ENCODE measurements at regions not wholly inside any gene's neighbourhood (a gene's known extent, or its start where the extent isn't known, plus 50 kb on each side); places are given as distances from the start of the nearest gene placed in this dataset.
"Not testable (repeated sequence)": the region's sequence is repeated elsewhere in the genome, so short reads cannot be mapped to it uniquely, and the experiment has no call there.

DNA sequence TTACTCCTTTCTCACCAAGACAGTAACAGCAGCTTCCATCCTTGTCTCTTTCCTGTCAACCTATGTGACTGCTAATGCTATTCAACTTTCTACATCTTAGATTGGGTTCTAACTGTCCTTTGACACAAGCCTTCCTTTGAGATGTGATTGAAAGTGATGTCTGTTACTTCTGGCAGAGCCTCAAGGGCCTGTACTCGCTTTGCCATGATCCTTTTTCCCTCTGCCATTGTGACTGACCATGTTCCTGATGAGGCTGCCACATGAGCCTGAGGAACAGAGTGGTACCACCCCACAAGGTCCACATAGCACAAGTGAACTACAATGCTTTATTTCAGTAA, 138.8 kb upstream of the RAB4A start:
- no peak for DNase-seq (ENCODE audit: low read depth in 2 of 2)

DNA sequence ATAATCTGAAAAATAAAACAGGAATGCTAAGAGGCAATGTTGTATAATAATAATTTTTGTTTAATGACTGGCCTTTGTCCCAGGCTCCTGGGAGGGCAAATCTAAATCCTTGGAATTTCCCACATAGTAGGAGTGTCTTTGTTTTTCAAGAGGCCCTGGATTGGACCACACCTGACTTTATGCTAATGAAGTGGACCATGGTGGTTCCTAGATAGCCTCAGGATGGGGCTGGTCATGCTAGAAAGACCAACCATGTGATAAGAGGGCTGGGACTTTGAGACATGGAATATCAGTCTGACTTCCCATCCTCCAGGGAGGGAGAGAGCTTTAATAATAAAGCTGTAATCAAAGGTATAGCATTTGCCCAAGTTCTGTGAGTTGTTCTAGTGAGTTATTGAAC, 138.2 kb upstream of the RAB4A start:
- no peak for DNase-seq (ENCODE audit: low read depth in 2 of 2)

DNA sequence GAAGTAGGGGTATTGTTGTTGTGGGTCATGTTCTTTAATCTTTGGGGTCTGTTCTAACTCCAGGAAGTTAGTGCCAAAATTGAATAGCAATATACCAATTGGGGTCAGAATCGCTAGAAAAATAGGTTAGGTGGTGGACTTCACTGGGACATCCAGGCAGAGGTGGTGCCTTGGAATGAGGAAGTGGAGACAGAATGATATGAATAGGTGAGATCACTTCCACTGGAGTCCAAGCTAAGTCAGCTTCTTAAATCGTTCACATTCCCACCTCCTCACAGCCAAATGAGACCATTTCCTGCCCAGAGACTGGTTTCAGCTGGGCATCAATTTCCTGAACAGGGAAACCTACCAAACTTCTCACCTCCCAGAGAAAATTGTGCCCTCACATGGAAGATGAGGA, 137.8 kb upstream of the RAB4A start:
- no peak for DNase-seq (ENCODE audit: low read depth in 2 of 2)

DNA sequence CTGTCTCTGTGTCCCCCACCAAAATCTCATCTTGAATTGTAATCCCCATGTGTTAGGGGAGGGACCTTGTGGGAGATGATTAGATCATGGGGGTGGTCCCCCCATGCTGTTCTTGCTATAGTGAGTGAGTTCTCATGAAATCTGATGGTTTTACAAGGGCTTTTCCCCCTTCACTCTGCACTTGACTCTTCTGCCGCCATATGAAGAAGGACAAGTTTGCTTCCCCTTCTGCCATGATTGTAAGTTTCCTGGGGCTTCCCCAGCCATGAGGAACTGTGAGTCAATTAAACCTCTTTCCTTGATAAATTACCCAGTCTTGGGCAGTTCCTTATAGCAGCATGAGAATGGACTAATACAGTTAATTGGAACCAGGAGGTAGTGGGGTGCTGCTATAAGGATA, 137.1 kb upstream of the RAB4A start:
- no peak for DNase-seq (ENCODE audit: low read depth in 2 of 2)

DNA sequence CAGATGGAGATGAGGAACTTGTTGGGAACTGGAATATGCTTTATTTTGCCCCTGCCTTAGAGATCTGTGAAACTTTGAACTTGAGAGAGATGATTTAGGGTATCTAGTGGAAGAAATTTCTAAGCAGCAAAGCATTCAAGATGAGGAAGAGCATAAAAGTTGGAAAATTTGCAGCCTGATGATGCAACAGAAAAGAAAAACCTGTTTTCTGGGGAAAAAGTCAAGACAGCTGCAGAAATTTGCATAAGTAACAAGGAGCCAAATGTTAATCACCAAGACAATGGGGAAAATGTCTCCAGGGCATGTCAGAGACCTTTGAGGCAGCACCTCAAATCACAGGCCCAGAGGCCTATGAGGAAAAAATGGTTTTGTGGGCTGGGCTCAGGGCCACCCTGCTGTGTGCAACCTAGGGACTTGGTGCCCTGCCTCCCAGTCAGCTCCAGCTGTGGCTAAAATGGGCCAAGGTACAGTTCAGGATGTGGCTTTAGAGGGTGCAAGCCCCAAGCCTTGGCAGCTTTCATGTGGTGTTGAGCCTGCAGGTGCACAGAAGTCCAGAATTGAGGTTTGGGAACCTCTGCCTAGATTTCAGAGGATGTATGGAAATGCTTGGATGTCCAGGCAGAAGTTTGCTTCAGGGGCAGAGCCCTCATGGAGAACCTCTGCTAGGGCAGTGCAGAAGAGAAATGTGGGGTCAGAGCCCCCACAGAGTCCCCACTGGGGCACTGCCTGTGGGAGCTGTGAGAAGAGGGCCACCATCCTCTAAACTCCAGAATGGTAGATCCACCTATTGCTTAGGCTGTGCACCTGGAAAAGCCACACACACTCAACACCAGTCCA, 136.3 kb upstream of the RAB4A start:
- not testable (repeated sequence) for DNase-seq (ENCODE audit: low read depth in 2 of 2)

DNA sequence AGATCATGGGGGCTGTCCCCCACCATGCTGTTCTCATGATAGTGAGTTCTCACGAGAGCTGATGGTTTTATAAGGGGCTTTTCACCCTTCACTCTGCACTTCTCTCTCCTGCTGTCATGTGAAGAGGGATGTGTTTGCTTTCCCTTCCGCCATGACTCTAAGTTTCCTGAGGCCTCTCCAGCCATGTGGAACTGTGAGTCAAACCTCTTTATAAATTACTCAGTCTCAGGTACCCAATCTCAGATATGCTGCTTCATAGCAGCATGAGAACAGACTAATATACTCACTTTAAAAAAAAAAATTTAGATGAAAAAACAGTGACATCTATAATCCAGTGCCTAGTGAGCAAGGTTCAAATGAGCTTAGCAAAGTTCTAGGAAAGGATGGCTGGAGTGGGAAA, 135.1 kb upstream of the RAB4A start:
- DNase-seq (ENCODE audit: low read depth in 2 of 2), result no peak

DNA sequence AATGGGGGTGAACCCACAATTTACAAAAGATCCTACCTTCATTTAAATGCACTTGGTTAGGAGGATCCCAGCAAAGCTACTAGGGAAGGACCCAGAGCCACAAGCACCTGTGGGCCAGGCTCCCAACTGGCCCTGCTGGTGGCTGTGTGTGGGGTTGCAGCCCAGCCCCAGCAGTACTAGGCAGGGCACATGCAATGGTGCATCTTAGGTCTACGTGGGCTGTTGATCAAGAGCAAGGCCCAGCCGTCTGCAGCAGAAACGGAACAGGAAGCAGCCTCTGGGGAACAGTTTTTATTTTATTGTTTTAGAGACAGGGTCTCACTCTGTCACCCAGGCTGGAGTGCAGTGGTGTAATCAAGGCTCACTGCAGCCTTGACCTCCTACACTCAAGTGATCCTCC, 134.1 kb upstream of the RAB4A start:
- DNase-seq (ENCODE audit: low read depth in 2 of 2), result no peak

DNA sequence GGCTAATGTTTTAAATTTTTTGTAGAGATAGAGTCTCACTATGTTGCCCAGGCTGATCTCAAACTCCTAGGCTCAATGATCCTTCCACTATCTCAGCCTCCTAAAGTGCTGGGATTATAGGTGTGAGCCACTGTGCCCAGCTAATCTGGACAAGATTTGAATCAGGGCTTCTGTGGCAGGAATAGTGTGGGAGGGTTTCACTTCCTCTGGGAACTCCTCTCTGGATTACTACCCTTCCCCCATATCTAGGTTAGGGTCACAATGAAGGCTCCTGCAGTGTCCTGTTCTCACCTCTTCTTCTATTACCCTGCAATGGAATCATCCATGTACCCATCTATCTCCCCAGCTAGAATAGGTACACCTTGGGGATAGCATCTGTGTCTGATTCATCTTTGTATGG, 133.6 kb upstream of the RAB4A start:
- DNase-seq (ENCODE audit: low read depth in 2 of 2), result no peak

DNA sequence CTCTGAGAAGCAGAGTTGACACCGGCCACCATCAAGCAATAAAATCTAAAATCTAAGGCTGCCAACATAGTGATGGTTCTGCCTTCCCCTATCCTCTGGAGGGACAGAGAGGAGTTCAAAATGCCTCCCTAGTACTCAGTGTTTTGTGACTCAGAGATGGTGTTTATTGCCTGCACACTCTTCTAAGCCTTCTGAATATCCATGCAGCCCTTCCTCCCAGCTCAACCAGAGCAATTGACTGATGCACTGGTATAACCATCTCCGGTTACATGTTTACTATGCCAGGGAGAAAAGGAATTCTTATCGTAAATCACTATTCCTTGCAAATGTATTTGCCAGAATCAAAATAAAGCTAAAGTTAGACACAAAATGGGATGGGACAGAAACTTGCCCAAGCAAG, 132.9 kb upstream of the RAB4A start:
- DNase-seq (ENCODE audit: low read depth in 2 of 2), result no peak

DNA sequence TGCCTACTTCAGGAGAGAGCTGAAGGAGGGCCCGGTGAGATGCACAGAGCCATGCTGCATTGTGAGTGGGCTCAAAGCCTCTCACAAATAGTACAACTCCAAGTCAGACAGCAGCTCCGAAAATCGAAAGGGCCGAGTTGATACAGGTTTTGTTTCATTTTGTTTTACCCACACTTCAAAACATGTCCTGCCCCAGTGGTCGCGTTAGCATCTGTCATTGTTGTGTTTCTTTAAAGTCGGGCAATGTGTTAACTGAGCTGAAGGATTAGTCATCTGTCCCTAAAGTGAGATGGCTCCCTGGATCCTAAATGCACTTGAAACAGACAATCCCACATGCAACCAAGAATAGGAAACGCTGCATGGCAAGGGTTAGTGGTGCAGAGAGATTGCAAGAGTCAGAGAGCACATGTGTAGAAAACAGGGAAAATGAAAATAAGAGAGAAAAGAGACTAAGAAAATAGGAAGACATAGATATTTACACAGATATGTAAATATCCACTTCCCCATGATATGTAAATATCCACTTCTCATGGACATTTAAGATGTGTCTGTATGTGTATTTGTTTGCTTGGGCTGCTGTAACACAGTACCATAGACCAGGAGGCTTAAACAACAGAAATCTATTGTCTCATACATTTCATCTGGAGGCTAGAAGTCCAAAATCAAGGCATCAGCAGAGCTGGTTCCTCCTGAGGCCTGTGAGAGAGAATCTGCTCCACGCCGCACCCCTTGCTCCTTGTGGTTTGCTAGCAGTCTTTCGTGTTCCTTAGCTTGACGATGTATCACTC, 131.4 kb upstream of the RAB4A start:
- DNase-seq (ENCODE audit: low read depth in 2 of 2), result no peak

DNA sequence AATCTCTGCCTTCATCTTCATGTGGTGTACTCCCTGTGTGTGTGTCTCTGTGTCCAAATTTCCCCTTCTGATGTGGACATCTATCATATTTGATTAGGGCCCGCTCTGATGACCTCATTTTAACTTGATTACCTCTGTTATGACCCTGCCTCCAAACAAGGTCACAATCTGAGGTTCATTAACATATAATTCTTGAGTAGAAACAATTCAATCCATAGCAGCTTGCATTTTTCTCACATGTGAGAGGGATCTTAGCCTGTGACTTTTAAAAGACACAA, 130.9 kb upstream of the RAB4A start:
- DNase-seq (ENCODE audit: low read depth in 2 of 2), result no peak

DNA sequence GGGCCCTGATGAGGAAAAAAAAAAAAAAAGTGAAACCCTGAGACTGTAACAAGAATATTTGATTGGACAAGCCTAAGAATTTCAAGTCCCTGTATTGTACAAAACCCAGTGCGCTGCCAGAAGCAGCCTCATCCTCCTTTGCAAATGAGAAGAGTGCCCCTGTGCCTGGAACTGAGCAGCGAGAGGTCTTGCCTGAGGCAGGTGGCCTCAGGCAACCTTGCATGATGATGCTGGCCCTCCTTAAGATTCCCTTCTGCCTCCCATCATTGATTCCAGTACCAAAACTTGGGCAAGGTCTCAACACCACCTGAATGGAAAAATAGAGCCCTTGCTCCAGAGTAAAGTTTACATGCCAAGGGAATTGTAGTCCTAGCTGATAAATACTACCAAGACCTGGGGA, 129.6 kb upstream of the RAB4A start:
- no peak for DNase-seq (ENCODE audit: low read depth in 2 of 2)

DNA sequence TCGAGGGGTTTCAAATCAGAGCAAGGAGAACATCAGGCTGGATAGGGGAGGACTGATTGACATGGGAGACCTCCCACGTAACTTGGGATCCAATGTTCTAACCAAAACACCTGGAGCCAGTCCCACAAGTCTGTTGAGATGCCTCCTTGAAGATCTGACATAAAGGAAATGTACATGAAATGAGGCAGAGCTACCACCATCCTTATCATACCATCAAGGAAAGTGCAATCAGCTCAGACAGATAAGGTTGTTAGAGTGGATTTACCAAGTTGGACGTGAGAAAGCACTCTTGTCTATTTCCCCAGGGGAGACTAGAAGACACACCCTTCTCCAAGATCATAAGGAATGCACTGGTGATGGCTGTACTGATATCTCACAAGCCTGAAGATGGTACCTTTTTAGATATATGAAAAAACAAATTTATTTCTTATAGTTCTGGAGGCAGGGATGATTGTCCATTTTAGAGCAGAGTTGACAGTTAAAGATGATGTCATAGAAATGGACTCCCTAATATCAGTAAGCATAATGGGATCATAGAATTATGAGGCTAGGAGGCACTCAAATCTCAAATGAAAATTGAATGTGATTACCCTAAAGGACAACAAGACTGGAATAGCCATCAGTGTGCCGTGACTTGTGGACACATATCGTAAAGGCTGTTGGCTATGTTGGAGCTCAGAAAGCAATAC, 129.1 kb upstream of the RAB4A start:
- DNase-seq (ENCODE audit: low read depth in 2 of 2), result no peak

DNA sequence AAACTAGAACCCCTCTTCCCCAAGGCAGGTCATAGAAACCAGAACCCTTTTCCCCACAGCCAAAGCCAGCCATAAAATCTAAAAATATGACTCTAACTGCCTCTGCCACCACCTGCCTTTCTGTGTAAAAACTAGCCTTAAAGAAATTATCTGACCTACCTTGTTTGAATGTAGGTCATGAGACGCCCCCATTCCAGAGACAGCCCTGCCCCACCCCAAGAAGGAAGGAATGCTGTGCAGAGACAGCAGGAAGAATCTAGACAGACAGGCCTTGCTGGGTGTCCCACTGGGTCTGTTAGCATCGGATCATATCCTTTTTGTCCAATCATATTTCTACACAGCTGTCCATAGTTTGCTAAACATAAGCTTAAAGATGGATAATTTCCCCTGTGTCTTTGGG, 128.4 kb upstream of the RAB4A start:
- DNase-seq (ENCODE audit: low read depth in 2 of 2), result no peak

DNA sequence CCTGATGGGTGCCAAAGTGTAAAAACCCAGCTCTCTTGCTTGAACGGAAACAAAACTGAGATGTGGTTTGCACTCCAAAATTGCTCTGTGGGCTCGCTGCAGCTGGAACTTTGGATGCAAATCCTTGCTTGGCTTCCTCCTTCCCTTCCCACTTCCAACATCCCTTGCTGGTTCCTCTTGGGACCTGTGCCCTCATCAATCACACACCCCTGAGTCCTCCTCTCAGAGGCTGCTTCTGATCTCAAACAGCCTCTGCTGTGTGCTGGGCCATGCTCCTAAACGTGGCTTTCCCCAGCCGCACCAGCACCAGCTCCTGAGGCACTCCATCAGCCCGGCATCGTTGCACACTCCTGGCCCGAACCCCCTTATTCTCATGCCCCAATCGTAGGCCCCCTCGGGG, 124.3 kb upstream of the RAB4A start:
- DNase-seq (ENCODE audit: low read depth in 2 of 2), result no peak

DNA sequence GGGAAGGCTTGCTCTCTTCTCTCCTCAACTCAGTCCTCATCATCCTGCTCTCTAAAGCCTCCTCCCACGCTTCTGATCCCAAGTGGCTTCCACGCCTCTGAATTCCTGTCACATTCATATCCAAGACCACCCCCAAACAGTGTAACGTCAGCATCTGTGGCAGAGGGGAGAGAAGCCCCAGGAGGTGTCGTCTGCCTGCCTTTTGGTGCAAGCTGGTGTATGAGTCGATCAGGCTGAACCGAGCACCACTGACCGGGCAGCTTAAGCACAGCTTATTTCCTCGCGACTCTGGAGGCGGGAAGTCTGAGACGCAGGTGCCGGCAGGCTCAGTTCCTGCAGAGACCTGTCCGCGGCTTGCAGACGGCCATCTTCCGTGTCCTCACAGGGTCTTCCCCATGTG, 123.8 kb upstream of the RAB4A start:
- no peak for DNase-seq (ENCODE audit: low read depth in 2 of 2)

DNA sequence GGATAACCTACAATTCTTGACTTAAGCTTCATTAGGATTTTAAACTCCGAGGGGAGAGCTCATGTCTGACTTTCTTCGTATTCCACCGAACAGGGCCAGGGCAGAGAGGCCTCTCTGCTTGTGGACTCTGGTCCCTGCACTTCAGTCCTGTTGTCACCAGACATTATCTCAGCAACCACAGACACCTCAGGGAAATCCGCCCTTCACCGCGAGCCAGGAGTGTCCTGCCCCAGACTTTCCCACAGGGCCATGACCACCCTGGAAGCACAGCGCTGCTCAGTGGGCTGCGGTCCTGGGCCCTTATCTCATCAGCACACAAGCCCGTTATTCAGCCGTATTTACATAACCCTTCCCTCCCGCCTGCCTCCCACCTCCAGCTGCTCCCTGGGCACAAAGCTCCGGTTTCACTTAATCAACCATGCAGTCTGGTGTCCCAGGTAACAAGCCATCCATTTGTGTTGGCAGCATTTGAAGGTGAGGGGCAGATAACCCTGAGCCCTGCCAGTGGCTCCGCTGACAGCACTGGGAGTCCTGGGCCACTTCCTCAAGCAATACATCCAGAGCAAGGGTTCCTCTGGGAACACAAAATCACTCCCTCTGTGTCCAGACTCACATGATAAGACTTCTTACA, 122.8 kb upstream of the RAB4A start:
- no peak for DNase-seq (ENCODE audit: low read depth in 2 of 2)

DNA sequence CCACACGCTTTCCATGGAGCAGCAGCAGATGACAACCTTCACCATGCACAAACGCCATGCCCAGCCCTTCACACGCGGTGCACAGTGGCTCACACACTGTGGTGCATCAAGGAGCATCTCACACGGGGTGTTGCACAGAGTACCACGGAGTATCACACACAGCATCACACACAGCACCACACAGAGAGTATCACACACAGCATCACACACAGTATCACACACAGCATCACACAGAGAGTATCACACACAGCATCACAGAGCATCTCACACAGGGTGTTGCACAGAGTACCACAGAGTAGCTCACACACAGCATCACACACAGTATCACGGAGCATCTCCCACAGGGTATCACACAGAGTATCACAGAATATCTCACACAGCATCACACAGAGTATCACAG, 122.2 kb upstream of the RAB4A start:
- DNase-seq (ENCODE audit: low read depth in 2 of 2), result no peak

DNA sequence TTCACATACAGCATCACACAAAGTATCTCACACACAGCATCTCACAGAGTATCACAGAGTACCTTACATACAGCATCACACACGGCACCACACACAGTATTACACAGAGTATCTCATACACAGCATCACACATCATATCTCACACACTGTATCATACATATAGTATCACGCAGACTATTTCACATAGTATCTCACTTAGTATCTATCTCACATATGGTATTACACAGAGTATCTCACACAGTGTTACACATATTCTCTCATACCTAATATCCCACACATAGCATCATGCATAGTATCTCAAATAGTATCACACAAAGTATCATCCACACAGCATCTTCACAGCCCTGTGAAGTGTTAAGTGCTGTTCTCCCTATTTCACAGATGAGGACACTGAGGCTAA, 121.5 kb upstream of the RAB4A start:
- DNase-seq (ENCODE audit: low read depth in 2 of 2), result no peak

DNA sequence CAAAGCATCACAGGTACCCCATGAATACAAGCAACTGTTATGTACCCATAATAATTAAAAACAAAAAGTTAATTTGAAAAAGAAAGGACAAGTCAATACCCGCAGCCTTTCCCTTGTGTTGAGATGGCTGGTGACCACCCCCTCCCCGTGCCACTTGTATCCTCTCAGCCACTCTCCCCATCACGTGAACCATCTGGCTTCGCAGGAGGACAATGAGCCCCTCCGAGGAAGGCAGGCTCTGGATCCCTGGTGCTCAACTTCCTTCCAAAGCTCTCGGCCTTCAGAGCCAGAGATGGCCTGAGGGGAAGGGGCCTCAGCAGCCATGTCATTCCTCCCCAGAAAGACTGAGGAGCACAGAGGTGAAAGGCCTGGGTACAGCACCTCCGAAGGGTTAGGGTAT, 120.4 kb upstream of the RAB4A start:
- no peak for DNase-seq (ENCODE audit: low read depth in 2 of 2)

DNA sequence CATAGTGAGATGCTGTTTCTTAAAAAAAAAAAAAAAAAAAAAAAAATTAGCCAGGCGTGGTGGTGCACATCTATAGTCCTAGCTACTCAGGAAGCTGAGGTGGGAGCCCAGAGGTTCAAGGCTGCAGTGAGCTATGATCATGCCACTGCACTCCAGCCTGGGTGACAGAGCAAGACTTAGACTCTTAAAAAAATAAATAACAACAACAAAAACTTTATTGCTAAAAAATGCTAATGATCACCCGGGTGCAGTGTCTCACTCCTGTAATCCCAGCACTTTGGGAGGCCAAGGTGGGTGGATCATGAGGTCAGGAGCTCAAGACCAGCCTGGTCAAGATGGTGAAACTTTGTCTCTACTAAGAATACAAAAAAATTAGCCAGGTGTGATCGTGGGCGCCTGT, 119.5 kb upstream of the RAB4A start:
- DNase-seq (ENCODE audit: low read depth in 2 of 2), result not testable (repeated sequence)

DNA sequence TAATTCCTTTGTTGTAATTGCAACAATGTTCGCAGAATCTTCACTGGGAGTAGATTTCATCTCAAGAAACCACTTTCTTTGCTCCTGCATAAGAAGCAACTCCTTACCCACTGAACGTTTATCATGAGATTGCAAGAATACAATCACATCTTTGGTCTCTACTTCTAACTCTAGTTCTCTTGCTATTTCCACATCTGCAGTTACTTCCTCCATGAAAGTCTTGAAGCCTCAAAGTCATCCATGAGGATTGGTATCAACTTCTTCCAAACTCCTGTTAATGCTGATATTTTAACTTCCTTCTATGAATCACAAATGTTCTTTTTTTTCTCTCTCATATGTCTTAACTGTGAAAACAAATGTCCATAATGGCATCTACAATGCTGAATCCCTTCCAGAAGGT, 118.6 kb upstream of the RAB4A start:
- no peak for DNase-seq (ENCODE audit: low read depth in 2 of 2)
